ENCODE measurements at regions not wholly inside any gene's neighbourhood (a gene's known extent, or its start where the extent isn't known, plus 50 kb on each side); places are given as distances from the start of the nearest gene placed in this dataset.

DNA sequence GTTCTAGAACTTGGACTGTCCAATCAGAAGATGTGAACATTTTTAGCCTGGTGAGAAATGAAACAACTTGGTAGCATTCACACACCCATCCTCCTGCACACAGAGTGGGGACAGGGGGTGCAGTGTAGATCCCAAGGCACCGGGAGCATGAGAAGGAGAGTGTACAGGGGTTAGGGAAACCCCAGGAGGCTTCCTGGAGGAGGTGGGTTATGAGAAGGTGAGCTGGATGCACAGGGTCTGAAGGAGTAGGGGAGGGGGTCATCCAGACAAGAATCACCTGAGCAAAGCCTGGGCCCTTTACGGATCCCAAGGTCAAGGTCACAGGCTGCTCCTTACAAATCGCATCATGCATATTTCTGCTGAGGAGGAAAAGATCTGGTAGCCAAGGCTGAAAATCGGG lies 117.5 kb upstream of the TMPRSS2 start:
- no peak for TF ChIP-seq EZH2 (IDR thresholded peaks at IDR 0.05; ENCODE audit: borderline replicate concordance, insufficient read depth, low read depth, low read length, poor library complexity, severe bottlenecking)
- TF ChIP-seq, protein P1, sequence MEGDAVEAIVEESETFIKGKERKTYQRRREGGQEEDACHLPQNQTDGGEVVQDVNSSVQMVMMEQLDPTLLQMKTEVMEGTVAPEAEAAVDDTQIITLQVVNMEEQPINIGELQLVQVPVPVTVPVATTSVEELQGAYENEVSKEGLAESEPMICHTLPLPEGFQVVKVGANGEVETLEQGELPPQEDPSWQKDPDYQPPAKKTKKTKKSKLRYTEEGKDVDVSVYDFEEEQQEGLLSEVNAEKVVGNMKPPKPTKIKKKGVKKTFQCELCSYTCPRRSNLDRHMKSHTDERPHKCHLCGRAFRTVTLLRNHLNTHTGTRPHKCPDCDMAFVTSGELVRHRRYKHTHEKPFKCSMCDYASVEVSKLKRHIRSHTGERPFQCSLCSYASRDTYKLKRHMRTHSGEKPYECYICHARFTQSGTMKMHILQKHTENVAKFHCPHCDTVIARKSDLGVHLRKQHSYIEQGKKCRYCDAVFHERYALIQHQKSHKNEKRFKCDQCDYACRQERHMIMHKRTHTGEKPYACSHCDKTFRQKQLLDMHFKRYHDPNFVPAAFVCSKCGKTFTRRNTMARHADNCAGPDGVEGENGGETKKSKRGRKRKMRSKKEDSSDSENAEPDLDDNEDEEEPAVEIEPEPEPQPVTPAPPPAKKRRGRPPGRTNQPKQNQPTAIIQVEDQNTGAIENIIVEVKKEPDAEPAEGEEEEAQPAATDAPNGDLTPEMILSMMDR (IDR thresholded peaks at IDR 0.05), result no peak
